Spleen (tissue), 11 donors: ENCODE measurements at regions not wholly inside any gene's neighbourhood (a gene's known extent, or its start where the extent isn't known, plus 50 kb on each side); places are given as distances from the start of the nearest gene placed in this dataset.

Source experiments
- DNase-seq: peaks from one replicate; pipeline ENCODE4 v3.0.0-alpha.2; 2020
- H3K27ac ChIP-seq, 8 donors: fragments of 200-600 bp; sonication (generic) in 7 of 8; 1 replicate in 4 of 8; 2 replicates in 4 of 8; pipeline versions ENCODE4 v1.5.0 to v1.8.0; 2016 to 2021; ENCODE audit warnings: inconsistent platforms in 4 of 8, mild to moderate bottlenecking in 4 of 8, moderate library complexity in 1 of 8
- H3K27me3 ChIP-seq, 7 donors: fragments of 200-600 bp; sonication (generic) in 6 of 7; replicated peaks in 1 of 7; 1 replicate in 4 of 7; 2 replicates in 3 of 7; pipeline versions ENCODE4 v1.5.0 to v1.8.0; 2016 to 2021; ENCODE audit warnings: inconsistent platforms in 3 of 7, mild to moderate bottlenecking in 1 of 7
- H3K36me3 ChIP-seq, 6 donors: fragments of 200-600 bp; sonication (generic) in 5 of 6; 1 replicate in 4 of 6; 2 replicates in 2 of 6; pipeline versions ENCODE4 v1.5.0 to v1.8.0; 2016 to 2021; ENCODE audit warnings: inconsistent platforms in 2 of 6
- H3K4me1 ChIP-seq, 6 donors: fragments of 200-600 bp; sonication (generic) in 5 of 6; 1 replicate in 3 of 6; 2 replicates in 3 of 6; pipeline versions ENCODE4 v1.5.0 to v1.8.0; 2016 to 2021; ENCODE audit warnings: inconsistent platforms in 3 of 6
- H3K4me3 ChIP-seq, 8 donors: fragments of 200-600 bp; sonication (generic) in 7 of 8; 1 replicate in 4 of 8; 2 replicates in 4 of 8; pipeline versions ENCODE4 v1.5.0 to v1.8.0; 2016 to 2021; ENCODE audit warnings: inconsistent platforms in 4 of 8, mild to moderate bottlenecking in 4 of 8, moderate library complexity in 2 of 8
- H3K9me3 ChIP-seq, 8 donors: fragments of 200-600 bp; sonication (generic) in 7 of 8; 1 replicate in 4 of 8; 2 replicates in 4 of 8; pipeline versions ENCODE4 v1.5.0 to v1.8.0; 2016 to 2021; ENCODE audit warnings: inconsistent platforms in 4 of 8
- CTCF ChIP-seq, 11 experiments: fragments of 200-600 bp in 7 of 11; fragments of 450-650 bp in 4 of 11; sonication (generic) in 4 of 11; IDR thresholded peaks in 8 of 11; conservative IDR thresholded peaks in 3 of 11; 1 replicate in 7 of 11; 2 replicates in 4 of 11; pipeline versions ENCODE4 v1.4.0 to v1.8.0; 2016 to 2021; ENCODE audit warnings: antibody characterized with exemption in 11 of 11, inconsistent platforms in 4 of 11, mild to moderate bottlenecking in 1 of 11
- POLR2A ChIP-seq, 3 donors: fragments of 450-650 bp; IDR thresholded peaks; one replicate each; pipeline ENCODE4 v1.5.1; 2017; ENCODE audit warnings: antibody characterized with exemption in 3 of 3, mild to moderate bottlenecking in 1 of 3
- POLR2AphosphoS5 ChIP-seq, 3 donors: sonication (generic); formaldehyde crosslinking; IDR thresholded peaks; one replicate each; pipeline ENCODE4 v1.5.1; 2017; ENCODE audit warnings: antibody characterized with exemption in 3 of 3
- WGBS, 5 donors: extraction: QIAGEN DNeasy Blood & Tissue Kit in 3 of 5; methylation state at CpG; one replicate each; pipeline versions ENCODE4 v1.1.5 to v1.1.7; 2013 to 2018; 5-methylcytosine and 5-hydroxymethylcytosine counted together
- intact Hi-C: fragments of 100-400 bp; cut with DNase I; formaldehyde crosslinking; loops from one replicate; pipeline ENCODE4 v1.15.0; 2023; ENCODE audit warnings: low total_unique reads
- donor health status: healthy with polysubstance abuse.
- donor health status: DM: no; HTN: no; CAD: no; lungs with moderate emphysema.
- donor health status: DM: no; HTN: no; CAD: no.
- donor health status: Bipolar disorder and iron deficiency.
- donor health status: healthy.
- donor health status: DM: no; HTN: no; CAD: no.
- donor health status: DM: yes; HTN: yes; CAD: no.

- WGBS, 5 donors: 86 to 92% (median 89%) methylated on average over 5 of the region's 5 CpGs
- Histone ChIP-seq H3K27me3 (peaks cover 0 to 29% (median 0%) of the 10 kb centered on the region in 7 donors), H3K4me1 (no peaks in the 10 kb centered on the region), H3K4me3 (no peak overlapping the region), H3K9me3 (no peaks in the 10 kb centered on the region), H3K27ac (no peak overlapping the region), H3K36me3 (no peaks in the 10 kb centered on the region)
- TF ChIP-seq CTCF (IDR thresholded peaks at IDR 0.05 in 8 of 11, conservative IDR thresholded peaks at IDR 0.05 in 3 of 11) (no peak), POLR2AphosphoS5 (IDR thresholded peaks at IDR 0.05) (no peak), POLR2A (IDR thresholded peaks at IDR 0.05) (no peak)
- DNase-seq: no peak
- intact Hi-C loops: no loop called here
Observed at GRCh38 chr6:148186916-148187315, 155.7 kb upstream of the SASH1 start.

- Histone ChIP-seq H3K36me3 (no peaks in the 10 kb centered on the region), H3K4me3 (no peak overlapping the region), H3K27me3 (peaks cover 0 to 47% (median 0%) of the 10 kb centered on the region in 7 donors), H3K4me1 (no peaks in the 10 kb centered on the region), H3K27ac (no peak overlapping the region), H3K9me3 (no peaks in the 10 kb centered on the region)
- intact Hi-C loops: no loop called here
- no peak for DNase-seq
- 88 to 96% (median 93%) methylated on average over 4 of the region's 4 CpGs for WGBS, 5 donors
- no peak for TF ChIP-seq POLR2AphosphoS5 (IDR thresholded peaks at IDR 0.05)
- TF ChIP-seq CTCF (IDR thresholded peaks at IDR 0.05 in 8 of 11, conservative IDR thresholded peaks at IDR 0.05 in 3 of 11): no peak
- no peak for TF ChIP-seq POLR2A (IDR thresholded peaks at IDR 0.05)
Observed at GRCh38 chr6:148192310-148192709, 150.3 kb upstream of the SASH1 start.

- WGBS, 5 donors: 80 to 90% (median 80%) methylated on average over 5 of the region's 5 CpGs
- Histone ChIP-seq H3K9me3 (no peaks in the 10 kb centered on the region), H3K27ac (no peak overlapping the region), H3K4me3 (no peak overlapping the region), H3K36me3 (no peaks in the 10 kb centered on the region), H3K27me3 (peaks cover 0 to 55% (median 4%) of the 10 kb centered on the region in 7 donors), H3K4me1 (no peaks in the 10 kb centered on the region)
- intact Hi-C loops: no loop called here
- no peak for TF ChIP-seq POLR2A (IDR thresholded peaks at IDR 0.05)
- no peak for TF ChIP-seq POLR2AphosphoS5 (IDR thresholded peaks at IDR 0.05)
- TF ChIP-seq CTCF (IDR thresholded peaks at IDR 0.05 in 8 of 11, conservative IDR thresholded peaks at IDR 0.05 in 3 of 11): no peak
- DNase-seq: no peak
Observed at GRCh38 chr6:148193063-148193680, 149.5 kb upstream of the SASH1 start.

- intact Hi-C loops: no loop called here
- no peak overlapping the region for H3K4me3 ChIP-seq
- no peak for DNase-seq
- no peak overlapping the region for H3K27ac ChIP-seq
- no peaks in the 10 kb centered on the region for H3K36me3 ChIP-seq
- no peak for TF ChIP-seq CTCF (IDR thresholded peaks at IDR 0.05 in 8 of 11, conservative IDR thresholded peaks at IDR 0.05 in 3 of 11)
- no peak for TF ChIP-seq POLR2A (IDR thresholded peaks at IDR 0.05)
- no peak for TF ChIP-seq POLR2AphosphoS5 (IDR thresholded peaks at IDR 0.05)
- WGBS, 5 donors: 83 to 96% (median 89%) methylated on average over 5 of the region's 5 CpGs
- no peaks in the 10 kb centered on the region for H3K9me3 ChIP-seq
- peaks cover 0 to 8% (median 1%) of the 10 kb centered on the region in 6 donors for H3K4me1 ChIP-seq
- H3K27me3 ChIP-seq: peaks cover 0 to 62% (median 5%) of the 10 kb centered on the region in 7 donors
Observed at GRCh38 chr6:148195511-148195910, 147.1 kb upstream of the SASH1 start.
